DLD1 (cell line): ENCODE measurements at regions not wholly inside any gene's neighbourhood (a gene's known extent, or its start where the extent isn't known, plus 50 kb on each side); places are given as distances from the start of the nearest gene placed in this dataset.

Experiments
- in situ Hi-C: cut with HindIII; loops from 2 replicates; pipeline ENCODE4 v1.10.0; 2017; ENCODE audit warnings: low sequenced_read_pairs

DNA sequence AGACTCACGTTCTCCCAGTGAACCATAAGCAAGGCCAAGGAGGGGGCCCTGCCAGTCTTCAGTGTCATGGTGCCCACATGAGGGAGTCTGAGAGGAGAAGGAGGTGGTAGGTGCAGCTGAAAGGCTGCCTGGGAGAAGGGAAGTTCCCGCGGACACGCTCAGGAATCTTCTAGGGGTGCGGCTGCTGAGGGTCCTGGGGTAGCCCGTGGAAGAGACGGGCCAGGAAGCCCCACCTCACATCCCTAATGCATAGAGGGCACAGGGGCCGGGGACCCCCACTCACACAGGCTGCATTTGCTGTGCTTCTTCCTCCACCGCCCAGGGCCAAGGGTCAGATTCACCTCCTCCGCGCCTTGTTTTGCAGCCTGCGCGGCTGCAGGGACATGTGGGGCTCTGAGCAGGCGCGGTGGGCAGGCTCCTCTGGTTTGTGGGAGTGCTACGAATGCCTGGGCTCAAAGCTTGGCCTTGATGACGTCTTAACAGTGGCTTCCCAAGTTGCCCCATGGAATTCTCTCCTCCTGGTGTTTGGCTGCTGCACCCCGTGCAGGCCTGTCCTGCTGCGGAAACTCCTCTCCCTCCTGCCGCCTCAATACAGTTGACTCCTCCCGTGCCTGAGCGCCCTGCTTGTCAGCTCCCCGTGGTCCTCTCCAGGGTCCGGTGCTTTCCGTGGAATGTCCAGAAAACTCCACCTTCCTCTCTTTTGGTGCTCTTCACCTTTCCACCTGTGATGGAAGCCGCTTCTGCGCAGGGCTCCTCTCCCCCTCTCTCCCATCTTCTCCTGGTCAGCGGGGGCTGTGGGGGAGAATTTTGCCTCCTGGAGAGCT lies 95.7 kb downstream of the VAPA start:
- in situ Hi-C loops = no loop called here

GRCh38 chr18:10010611-10011015 lies 96.8 kb downstream of the VAPA start:
- in situ Hi-C loops = no loop called here

DNA sequence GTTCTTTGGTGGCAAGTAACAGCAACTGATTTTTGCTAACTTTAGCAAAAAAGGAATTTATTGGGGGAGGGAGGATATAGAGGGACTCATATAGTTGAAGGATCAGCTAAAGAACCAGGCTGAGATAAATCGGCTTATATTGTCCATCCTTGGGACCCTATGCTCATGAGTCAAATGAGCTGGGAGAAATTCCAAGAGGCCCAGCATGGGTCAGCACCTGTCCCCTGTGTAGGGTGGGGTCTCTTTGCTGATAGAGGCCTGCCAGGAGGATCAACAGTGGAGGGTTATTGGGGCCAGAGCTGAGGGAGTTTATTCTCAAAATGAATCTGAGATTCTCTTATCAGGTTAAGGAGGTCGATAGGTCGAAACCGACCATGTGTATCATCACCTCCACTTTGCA lies 97.2 kb downstream of the VAPA start:
- in situ Hi-C loops = no loop called here

GRCh38 chr18:10011751-10012150 lies 97.9 kb downstream of the VAPA start:
- in situ Hi-C loops = no loop called here

- in situ Hi-C loops = no loop called here
Observed at GRCh38 chr18:10012526-10012925, 98.7 kb downstream of the VAPA start.

DNA sequence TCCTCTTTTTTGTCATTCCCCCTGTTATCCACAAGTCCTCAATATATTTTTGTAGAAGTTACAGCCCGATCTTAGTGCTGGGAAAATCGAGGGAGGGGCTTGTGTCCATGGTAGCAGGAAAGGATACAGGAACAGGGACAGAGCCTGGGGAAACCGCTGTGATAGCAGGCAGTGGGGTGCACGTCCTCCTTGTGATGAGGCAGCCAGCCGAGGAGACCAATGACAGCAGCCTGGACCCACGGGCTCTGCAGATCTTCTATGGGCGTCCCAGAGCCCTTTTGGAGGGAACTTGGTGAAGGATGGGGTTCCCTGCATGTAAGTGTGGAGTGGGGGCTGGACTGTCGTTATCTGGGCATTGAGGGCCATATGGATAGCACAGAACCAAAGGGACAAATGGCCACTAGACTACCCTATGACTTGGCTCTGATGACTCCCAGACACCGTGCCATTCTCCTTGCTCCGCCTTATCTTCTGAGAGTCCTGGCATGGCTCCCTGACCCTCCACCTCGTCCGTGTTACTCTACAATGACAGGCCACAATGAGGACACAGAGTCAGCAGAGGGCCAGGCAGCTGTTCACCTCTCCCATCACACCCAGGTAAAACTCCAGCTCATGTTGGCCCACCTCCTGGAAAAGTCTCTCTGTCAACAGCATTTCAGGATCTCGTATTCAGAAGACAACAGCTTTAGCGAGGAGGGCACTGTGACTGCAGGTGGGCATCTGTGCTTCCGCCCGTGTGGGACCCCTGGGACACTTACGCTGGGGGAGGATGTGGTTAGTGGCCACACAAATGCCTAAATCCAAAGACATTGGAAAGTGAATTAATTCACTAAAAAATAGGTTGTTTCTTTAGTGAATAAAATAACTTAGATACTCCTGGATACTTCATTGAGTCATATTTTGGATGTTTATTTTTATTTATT lies 100.1 kb downstream of the VAPA start:
- in situ Hi-C loops = no loop called here

GRCh38 chr18:10015288-10015701 lies 101.5 kb downstream of the VAPA start:
- in situ Hi-C loops = no loop called here

- in situ Hi-C loops = no loop called here
Observed at GRCh38 chr18:10015941-10016819, 102.4 kb downstream of the VAPA start.

- in situ Hi-C loops = no loop called here
Observed at GRCh38 chr18:10017043-10017442, 103.2 kb downstream of the VAPA start.

DNA sequence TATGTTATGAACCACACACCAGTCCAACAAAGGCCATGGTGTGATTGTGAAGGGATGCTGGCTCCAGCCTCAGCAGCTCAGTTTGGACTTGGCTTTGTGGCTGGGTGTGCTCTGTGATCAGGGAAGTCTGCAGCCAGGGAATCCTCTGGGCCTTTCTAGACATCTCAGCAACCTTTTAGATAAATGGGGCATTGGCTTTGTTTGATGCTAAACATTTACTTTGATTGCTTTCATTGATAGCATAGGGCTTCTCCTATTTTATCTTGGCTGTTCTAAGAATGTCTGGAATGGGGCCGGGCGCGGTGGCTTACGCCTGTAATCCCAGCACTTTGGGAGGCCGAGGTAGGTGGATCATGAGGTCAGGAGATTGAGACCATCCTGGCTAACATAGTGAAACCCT lies 104.5 kb downstream of the VAPA start:
- in situ Hi-C loops = no loop called here

GRCh38 chr18:10020171-10020570 lies 106.4 kb downstream of the VAPA start:
- in situ Hi-C loops = no loop called here

DNA sequence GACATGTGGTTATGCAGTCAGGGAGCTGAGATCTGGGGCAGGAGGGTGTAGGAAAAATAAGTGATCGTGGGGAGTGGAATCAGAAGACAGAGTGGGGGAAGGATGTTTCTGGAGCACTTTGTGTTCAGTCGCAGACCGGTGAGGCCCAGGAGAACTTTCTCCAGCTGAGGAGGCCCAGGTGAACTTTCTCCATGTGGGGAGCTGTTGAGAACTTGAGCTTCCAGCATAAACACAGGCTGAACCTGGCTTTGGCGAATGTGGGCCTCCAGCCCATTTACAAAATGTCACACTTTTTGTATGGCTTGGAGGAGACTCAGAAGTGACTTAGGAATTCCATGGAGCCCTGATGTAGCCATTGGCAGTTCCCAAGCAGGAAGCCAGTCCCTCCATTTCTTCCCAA lies 108.5 kb downstream of the VAPA start:
- in situ Hi-C loops = no loop called here

DNA sequence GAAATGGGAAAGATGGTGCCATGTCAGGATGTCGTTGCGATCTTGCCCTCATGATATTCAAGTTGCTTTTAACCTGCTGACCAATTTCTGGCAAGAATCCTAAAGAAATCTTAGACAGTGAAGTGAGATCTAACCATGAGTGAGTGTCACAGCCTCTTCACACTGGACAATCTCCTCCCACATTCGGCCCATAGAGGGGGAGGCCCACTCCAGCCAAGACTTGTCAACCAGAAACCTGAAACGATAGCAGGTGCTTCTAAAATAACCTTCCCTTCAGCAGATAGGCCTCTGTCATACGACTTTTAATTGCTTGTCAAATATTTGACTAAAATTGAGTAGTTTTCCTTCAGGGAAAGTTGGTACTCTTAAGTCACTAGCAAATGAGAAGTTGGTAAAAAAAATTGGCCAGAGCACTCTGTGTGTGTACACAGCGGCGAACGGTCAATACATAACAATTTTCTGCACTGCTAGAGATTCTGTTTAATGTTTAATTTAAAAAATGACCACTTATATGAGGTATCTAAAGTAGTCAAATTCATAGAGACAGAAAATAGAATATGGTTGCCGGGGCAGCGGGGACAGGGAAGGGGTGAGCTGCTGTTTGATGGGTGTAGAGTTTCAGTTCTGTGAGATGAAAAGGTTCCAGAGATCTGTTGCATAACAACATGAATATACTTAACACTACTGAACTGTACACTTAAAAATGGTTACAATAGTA lies 110.2 kb downstream of the VAPA start:
- in situ Hi-C loops = no loop called here

DNA sequence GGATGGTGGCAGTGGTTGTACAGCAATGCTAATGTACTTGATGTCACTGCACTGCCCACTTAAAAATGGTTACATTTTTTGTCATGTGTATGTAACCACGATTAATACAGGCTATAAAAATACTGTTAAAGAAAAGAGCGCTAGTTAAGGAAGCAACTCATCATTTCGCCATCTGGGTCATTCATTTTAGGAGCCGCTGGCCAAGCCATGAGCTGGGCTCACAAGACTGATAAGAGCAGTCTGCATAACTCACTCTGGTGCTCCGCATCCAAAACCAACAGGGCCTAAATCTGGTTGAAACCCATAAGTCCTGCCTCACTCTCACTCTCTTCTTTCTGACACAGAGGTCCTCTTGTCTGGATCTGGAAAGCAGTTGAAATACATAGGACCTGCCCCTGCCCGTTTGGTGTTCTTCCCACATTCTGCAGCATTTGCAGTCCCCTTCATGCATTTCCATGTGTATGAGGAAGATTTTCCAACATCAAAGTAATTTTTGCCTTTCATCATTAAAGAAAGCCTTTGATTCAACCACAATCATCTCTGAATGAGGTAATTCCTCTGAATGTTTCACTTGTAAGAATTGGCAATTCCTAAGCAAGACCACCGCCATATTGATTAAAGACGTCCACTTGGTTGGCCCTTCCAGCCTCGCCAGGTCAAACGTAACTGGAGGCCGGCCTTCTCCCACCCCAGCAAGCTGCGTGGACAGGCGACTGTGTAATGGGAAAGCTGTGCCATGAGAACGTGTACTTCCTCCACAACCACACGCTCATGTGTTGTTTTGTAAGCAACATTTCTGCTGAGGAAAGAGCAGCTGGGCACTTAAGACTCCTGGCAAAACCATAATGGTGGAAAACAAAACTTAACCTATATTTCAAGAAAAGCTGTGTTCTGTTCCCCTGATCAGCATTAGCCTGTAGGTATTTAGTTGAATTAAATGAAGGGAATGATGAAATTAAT lies 112.2 kb downstream of the VAPA start:
- in situ Hi-C loops = no loop called here

DNA sequence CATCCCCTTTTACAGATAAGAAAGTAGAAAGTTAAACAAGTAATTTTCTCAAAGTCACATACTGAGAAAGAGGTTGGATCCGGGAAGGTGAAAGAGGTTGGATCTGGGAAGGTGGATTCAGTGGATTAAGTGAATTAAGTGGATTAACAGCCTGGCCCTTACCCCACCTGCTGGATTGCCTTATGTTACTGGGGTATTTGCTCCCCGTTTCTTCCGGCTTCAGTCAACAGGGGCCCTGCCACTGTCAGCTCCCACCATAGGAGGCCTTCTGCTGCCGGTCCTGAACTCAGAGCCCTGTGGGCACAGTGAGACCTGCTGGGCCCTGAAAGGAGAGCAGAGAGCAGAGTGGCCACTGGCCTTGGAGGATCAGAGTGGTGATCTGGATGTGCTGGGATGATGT lies 113.2 kb downstream of the VAPA start:
- in situ Hi-C loops = no loop called here

GRCh38 chr18:10027461-10027860 lies 113.6 kb downstream of the VAPA start:
- in situ Hi-C loops = no loop called here

DNA sequence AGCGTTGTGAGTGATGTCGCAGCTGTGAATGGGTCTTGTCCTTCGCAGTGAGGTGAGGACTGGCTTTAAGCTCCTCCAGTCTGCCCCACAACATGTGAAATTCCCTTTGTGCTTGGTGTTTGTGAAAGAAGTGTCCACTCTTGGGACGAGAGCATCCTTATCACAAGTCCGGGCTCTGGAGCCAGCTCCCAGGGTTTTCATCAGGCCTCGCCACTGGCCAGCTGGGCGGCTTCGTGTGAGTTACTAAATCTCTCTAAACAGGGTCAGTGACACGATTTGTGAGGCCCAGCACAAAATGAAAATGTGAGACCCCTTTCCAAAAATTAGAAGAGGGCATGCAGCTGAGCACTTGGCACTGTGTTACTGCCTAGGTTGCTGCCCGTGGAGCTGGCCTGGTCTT lies 115.9 kb downstream of the VAPA start:
- in situ Hi-C loops = no loop called here

GRCh38 chr18:10030816-10031541 lies 117.2 kb downstream of the VAPA start:
- in situ Hi-C loops = no loop called here
